IPS-NIHi11 (cell line): ENCODE measurements at regions not wholly inside any gene's neighbourhood (a gene's known extent, or its start where the extent isn't known, plus 50 kb on each side); places are given as distances from the start of the nearest gene placed in this dataset.

ENCODE experiments used
- DNase-seq: peaks from one replicate; pipeline ENCODE4 v3.0.0; 2012; ENCODE audit warnings: mixed read lengths, low spot score

DNA sequence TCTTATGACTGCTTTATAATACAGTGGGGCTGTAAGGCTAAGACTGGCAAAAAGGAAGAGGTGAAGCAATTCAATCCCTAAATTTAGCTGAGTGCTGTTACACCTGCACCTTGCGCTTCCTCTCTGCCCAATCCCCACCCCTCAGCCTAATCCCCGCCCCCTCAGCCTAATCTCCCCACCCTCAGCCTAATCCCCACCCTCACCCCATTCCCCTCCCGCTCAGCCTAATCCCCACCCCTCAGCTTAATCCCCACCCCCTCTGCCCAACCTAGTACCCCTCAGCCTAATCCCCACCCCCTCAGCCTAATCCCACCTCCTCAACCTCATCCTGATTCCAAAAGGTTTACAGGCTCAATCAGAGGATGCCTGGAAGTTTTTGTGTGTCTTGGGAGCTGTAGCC lies 155.5 kb downstream of the PMP22 start:
- peak; percentile 67 for DNase-seq

DNA sequence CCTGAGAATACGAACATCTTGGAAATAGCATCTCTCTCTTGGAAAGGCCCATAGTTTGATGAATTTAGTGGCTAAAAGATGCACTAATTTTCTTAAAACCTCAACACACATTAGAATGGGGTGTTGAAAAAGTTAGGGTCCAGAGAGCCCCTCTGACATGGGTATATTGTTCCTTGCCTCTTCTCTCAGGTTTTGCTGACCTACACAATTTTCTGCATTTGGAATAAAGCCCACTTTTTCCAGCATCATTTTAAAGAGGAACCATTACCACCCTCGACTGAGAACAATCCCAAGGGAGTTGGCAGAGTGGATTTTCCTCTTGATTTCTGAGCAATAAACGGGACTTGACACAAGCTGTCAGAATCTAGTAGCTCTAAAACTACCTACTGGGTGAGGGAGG lies 156.1 kb downstream of the PMP22 start:
- no peak for DNase-seq

DNA sequence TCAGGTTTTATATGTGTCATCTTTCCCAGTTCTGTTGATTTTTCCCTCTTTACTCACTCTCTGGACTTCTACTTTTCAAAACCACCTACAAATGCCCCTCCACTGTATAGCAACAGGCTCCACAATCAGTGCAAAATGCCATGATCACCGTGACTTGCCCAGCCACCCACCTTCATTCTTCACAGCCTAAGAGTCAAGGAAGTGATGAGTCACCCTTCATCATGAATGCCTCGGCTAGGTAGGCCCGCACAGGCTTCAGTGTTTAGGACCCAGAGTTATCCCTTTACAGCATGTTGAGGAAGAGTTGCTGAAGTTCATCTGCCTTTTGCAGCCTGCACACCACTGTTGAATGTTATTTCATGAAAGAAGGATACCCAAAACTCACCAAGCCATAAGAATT lies 158.6 kb downstream of the PMP22 start:
- DNase-seq: no peak

DNA sequence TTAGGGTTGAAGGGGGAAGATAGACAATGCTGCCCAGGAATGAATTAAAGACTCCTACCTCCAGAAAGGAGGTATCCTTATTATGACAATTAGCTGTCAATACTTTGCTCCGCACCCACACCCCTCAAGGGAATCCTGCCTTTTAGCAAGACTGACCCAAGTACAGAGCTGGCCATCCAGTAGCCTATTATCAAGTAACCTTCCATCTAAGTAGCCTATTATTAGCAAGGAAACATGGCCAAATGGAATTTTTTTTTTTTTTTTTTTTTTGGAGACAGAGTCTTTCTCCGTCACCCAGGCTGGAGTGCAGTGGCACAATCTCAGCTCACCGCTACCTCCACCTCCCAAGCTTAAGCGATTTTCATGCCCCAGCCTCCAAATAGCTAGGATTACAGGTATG lies 161.3 kb downstream of the PMP22 start:
- DNase-seq: no peak

DNA sequence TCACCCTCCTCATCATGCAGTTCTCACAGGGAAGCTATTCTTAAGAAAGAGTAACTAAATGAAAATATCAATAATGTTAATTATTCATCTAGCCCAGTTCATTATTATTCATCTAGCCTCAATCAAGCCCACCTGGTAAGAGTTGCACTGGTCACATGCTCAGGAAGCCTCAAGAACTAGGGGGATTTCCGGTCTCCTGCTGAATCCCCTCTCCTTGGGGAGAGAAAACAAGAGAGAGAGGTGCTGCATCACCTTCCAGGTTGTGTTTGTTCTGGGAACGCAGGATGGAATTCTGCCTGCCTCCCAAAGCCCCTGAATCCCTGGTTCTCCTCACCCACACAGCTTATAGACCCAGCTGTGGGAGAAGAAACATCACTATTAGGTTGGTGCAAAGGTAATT lies 164.0 kb downstream of the PMP22 start:
- no peak for DNase-seq

DNA sequence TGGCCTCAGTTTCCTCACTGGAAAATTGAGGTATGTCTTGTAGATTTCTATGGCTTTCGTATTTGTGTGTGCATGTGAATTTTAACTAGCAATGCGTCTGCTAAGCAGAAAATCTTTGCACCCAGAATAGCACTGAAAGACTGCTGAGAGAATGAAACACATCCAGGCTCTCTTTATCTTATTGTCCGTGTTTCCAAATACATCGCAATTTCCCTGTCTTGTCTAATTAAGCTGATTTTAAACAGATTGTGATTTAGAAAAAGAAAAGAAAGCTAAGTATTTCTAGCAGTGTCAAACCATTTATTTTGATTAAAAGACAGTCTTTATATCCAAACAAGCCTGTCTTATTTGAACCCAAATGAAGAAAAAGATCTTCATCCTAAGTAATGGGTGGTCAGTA lies 168.6 kb downstream of the PMP22 start:
- DNase-seq: no peak

DNA sequence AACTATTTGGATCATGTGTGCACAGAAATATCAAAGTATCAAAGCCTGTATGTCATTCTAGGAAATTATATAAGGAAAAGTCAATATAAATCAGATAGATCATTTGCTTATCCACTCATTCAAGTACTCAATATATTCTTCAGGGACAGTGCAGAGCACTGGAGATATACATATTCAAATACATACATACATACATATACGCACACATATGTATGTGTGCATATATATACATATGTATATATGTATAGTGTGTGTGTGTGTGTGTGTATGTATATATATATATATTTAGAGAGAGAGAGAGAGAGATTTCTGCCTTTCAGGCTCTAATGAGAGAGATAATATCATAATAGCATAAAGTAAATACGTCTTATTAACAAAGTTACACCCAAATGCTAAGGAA lies 169.2 kb downstream of the PMP22 start:
- DNase-seq: no peak

DNA sequence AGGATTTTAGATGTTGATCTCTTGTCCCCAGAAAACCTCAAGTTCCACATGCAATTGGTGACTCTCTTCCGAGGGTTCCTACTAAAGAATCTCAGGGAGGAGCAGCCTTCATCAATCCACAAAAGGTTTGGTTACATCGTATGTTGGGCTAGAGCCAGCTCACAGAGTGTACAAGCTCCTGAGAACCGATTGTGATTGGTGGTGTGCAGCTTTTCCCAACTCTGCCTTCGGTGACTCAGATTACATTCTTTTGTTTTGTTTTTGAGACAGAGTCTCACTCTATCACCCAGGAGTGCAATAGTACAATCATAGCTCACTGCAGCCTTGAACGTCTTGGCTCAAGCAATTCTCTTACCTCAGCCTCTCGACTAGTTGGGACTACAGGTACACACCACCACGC lies 172.4 kb downstream of the PMP22 start:
- no peak for DNase-seq

DNA sequence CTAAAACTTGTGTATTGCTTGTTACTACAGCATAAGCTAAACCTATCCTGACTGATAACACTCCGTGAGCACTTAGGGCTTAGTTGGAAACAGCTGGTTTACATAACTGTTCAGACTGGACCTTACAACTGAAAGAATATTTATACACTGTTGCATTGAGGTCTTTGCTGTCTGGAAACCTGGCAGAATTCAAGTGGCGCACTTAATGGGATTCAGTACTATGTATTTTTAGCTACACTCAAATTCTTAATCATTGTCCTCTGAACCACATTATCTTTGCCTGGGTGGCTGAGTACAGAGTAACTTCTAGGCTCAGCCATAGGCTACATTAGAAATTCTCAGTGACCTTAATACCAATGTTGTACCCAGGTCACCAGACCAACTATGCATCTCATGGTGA lies 172.9 kb downstream of the PMP22 start:
- DNase-seq: no peak

DNA sequence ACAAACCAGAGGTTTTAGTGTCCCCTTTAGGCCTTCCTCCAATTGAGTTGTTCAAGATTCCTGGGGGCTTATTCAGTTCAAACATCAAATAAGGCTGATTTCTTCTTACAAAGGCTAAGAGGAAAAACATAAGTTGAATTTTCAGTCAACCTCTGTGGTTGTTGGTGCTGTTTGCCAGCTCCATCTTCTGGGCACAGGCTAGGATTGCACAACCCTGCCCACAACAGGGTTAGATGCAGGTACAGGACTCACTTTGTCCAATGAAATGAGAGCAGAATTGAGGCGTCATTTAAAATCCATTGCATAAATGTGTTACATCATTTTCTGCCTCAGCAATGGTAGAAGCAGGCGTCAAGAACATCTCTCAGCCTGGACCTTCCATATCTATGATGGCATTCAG lies 173.3 kb downstream of the PMP22 start:
- DNase-seq: peak; percentile 33

DNA sequence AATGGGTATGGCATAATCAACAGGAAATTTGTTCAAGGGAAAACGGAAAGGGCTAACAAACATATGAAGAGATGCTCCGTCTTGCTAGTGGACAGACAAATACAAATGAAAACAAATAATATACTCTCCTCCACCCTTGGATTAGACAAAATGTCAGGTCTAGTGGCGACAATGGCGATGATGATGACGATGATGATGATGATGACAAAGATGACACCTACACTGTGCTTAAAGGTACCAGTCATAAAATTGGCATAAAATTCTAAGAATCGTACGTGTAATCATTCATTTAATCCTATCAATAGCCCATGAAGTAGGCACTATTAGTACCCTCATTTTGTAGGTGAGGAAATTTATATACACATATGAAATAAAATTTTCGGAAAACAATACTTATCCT lies 174.6 kb downstream of the PMP22 start:
- no peak for DNase-seq

DNA sequence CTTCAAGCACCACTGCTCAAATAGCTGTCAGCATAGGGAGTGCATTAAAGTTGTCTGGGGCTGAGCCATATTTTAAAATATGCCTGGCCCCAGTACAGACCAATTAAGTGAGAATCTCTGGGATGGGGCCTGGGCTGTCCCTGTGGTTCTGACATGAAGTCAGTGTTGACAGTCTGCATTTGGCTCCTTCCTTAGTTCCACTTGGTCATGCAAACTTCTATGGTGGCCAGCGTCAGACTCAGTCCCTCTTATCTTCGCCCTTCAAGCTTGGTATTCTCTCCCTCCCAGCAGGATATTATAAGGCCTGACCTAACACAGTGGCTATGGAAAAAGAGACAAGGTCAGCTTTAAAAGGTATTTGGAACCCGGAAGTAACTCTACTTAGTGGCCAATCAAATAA lies 177.2 kb downstream of the PMP22 start:
- no peak for DNase-seq

DNA sequence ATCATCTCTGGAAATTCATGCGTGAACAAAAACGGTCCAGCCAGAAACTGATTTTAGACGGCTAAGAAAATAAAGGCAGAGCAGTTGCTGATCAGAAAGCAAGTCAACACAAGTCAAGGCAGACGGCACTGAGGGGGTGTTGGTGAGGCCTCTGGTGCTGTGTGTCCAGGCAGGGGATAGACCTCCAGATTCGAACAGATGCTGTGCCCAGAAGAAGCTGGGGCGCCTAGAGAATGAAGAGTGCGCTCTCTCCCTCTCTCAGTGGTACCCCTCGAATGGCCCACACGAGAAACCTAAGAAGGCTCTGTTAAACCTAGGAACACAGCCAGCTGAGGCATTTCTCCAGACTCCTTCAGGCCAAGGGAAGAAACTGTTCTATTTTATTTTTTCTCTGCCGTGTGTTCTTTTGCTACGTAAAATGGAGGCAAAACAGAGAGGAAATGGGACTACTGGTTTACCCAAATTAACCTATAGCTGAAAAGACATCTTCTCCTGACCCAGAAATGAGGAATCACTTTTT lies 178.3 kb downstream of the PMP22 start:
- no peak for DNase-seq

DNA sequence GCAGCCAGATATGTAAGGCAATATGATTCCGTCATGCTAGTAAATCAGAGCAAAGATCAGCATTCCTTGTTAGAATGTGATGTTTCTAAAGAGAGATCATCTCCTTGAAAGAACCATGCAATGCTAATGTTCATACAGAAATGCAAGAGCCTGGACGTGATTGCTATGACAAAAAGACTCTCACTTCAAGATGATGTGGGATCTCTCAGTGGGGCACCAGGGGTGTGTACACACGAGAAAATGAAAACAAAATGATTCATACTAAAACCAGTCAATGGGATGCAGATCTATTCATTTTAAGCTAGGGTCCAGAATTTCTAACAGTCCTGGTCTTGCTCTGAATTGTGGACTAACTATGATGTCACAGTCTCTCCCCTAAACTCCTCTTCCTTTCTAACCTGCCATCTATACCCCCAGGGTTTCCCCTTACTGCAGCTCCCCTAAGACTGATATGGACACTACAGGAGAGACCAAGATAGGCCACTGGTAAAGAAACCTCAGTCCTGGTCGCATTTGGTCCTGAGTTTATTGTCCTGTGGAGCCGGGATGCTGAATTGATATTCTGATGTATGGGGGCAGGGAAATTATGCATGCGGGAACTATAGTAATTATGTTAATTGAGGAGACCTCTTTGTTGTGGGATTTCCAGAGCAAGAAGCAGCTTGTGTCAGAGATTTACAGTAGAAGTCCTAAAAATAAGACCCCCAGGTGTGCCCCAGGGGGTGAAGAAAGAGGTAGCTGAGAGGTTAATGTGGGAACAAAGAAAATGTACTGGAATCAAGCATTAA lies 179.0 kb downstream of the PMP22 start:
- DNase-seq: no peak

DNA sequence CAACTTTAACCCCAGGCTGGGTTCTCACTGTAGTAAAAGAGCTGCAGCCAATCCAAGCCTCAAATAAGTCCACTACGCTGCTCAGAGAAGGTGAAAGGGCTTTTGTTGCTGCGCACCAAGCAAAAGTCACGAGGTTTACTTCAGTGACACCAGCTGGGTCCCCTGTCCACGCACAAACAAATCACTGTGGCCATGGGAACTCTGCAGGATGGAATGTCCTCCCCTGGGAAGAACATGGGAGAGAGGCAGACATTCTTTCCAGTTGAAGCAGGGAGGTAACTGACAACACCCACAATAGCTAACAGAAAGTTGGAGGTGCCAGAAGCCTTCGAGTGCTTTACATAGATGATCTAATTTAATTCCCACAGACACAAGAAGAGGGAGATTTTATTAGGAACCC lies 181.9 kb downstream of the PMP22 start:
- no peak for DNase-seq

DNA sequence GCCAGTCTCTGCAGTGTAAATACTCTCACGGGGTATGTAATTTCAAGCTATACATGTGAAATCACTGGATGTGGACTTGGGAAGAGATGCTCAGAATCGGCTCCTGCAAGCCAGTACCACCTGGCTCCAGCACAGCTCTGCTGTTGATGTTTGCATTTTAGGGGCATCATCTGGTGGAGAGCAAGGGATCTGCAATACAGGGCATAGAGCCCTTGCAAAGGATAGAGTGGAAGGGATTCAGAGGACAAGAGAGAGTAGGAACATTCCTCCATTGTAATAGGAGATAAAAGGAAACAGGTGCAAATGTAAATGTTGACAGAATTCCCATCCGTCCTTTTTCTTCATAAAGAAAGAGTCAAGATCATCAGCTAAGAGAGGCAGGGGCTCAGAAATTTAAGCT lies 184.1 kb downstream of the PMP22 start:
- peak; percentile 18 for DNase-seq

DNA sequence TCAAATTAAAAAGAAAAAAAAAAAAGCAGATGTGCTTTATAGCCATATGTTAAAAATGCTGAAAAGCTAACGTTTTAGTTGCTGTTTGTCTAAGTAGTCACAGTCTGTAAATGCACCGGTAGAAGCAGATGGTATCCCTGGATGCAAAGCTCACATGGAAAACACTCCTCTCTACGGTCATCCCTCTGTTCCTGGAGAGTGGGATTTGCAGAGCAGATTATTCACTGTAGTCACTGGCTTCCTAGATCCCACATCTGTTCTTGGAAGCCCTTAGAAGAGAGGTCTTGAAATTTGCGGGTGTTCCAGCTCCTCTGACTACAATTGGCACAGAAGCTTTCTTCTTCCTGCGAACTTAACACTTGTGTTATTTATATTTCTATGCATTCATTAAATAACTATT lies 186.6 kb downstream of the PMP22 start:
- DNase-seq: no peak

DNA sequence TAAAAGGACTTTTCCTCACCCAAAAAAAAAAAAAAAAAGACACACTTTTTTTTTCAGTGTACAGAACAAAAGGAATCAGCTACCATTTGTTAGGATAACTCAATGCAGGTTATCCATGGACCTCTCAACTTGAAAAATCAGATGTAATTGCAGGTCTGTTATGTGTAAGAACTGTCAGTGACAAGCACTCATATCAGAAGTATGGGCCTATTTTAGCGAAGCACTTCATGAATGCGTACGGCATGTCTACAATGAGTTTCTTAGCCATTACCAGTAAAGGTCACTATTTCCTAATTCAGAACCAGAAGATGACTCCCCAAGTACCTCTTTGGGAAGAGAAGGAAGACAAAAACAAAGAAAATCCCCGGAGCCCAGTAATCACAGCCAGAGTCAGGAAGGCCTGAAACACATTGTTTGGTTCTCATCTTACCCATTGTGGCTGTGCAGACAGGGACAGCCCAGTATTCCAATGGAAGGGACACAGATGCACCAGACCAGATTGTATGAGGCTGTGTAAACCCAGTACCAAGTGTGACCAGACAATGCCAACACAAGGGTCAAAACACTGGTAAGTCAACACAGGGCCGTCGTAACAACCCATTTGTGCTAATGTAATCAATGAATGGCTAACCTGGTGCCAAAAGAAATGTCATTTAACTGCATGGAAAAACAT lies 188.0 kb downstream of the PMP22 start:
- DNase-seq: no peak

DNA sequence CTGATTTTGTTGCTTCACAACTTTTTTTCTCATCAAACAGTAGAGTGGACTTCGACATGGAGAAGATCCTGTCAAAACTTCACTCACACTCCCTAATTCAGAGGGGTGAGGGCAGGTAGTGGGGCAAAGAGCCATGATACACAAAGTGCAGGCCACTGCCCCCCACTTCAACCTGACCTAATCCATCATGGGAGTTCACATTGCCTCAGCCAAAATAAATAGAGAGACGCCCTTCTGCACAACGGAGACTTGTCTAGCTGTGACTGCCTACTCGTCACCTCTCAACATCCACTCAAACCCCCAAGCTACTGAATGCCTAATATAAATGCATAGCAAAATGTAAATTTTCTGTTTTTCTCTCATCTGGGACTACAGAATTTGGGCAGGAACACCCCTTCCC lies 213.2 kb downstream of the PMP22 start:
- DNase-seq: no peak

DNA sequence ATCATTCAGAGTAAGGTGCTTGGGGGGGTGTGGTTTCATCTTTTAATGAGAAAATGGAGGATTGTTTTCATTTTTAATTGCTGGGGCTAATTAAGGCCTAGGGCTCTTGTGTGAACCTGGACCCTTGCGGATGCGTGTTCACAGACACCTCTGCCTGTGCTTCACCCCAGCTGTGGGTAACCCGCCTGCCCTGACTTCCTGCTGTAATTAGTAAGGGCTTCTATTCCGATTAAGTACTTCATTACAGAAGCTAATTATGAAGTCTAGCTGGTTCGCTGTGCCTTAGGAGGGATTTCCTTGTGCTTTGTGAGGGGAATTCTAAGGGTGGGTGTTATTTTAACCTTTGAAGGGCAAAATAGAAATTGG lies 215.3 kb downstream of the PMP22 start:
- no peak for DNase-seq

DNA sequence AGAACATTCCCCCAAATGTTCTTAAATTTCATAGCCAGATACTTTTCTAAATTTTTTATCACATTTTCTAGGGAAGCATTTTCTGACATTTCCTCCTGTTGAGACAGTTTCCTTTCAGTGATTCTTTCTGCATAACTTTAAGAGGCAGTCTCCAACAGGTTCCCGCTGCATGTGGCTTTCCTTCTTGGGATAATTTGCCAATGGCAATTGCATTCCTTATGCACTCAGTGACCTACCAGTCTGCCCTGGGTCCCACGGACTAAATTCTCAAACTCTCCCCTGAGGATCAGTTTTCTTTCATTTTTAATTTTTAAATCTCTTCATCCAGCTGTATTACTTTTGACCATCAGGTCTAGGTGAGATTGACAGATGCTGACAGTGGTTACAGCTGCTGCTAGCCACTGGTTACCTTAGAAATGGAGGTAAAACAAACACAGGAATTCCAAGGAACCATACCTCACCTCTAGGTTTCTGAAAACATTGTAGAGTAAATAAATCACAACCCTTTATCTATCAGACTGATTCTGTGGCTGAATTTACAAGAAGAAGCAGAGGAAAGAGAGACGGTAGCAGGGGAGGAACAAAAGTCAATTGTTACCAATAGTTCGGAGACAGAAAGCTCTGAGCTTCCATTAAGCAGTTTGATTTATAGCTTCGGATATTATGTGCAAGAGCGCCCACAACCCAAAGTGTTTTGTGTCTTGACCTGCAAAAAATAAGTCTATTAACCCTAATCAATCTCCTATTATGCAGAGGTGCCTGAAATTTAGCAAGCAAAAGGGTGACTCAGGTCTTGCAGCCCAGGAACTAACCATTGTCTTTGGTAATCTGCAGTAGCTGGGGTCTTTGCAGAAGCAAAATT lies 216.0 kb downstream of the PMP22 start:
- no peak for DNase-seq

DNA sequence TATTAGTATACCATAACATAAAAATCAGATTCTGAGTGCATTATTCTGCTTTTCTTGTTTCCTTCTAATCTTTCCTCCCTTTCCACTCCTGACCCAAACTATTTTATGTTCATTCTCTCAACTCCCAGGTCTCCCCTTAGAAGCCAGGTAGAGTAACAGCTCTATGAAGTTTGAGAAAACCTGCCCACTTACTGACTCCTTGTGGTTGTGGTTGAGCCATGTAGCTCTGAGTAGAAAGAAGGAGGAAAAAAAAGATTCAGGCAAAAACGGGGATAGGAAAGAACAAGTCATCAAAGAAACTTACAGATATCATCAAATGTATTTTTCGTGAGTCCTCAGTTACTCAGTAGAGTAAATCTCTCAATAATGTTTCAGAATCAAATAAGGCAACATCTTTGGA lies 216.7 kb downstream of the PMP22 start:
- DNase-seq: no peak

DNA sequence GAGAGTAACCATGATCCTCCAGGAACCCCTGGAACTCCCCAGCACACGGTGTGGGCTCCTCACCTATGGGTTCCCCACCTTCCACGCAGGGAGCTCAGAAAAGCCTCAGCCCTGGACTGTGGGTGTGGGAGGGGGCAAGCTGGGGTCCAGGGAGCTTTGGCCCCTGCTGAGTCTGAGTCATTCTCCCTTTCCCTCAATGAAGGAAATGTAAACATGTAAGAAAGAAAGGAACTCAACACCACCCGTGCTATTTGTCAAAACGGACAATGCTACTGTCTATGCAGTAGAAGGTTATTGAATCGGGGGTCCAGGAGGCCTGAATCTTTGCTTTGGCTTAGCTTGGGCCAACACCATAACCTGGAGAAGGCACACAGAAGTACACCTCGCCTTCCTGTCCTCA lies 222.8 kb downstream of the PMP22 start:
- DNase-seq: no peak
